ENCODE measurements at regions not wholly inside any gene's neighbourhood (a gene's known extent, or its start where the extent isn't known, plus 50 kb on each side); places are given as distances from the start of the nearest gene placed in this dataset.

DNA sequence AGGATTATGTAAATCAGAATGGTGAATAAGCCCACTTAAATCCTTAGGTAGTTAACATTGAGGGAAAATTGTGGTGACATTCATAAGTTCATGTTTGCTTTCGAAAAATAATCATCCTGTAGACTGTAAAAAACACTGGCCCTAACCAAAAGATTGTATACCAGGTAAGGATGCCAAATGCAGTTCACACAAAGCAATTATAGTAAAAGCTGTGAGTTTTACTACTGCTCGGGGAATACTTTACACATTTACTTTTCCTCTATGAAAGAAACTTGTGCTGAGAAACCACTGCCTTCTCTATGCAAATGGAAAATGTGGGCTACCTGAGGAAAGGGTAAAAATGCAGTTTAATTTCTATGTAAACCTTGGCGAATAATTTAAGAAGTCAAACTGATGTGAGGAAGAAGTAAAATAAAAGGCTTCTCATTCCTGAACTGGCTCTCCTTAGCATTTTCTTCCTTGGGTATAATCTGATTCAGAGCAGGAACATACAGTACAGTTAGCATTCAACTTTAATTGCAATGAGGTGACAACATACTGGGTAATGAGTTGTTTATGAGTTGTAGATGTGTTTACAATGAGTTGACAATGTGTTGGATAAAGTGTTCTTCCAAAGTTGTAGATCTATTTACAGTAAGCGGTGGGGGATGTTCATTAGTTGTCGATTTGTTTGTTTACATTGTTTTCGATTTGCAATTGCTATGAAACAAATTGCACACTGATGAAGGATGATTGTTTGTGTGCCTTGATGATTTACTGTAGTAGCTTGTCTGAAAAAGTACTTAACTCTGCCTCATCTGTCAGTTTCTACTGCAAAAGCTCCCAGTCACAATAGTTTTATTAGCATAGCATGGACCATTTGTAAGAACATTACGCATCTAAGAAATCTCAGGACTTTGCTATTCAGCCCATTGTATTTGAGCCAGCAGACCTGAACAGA is 453.0 kb upstream of the DPH6 start (continued):
- TF ChIP-seq, protein P1, sequence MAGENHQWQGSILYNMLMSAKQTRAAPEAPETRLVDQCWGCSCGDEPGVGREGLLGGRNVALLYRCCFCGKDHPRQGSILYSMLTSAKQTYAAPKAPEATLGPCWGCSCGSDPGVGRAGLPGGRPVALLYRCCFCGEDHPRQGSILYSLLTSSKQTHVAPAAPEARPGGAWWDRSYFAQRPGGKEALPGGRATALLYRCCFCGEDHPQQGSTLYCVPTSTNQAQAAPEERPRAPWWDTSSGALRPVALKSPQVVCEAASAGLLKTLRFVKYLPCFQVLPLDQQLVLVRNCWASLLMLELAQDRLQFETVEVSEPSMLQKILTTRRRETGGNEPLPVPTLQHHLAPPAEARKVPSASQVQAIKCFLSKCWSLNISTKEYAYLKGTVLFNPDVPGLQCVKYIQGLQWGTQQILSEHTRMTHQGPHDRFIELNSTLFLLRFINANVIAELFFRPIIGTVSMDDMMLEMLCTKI (IDR thresholded peaks at IDR 0.05; ENCODE audit: partially characterized antibody) = no peak
- TF ChIP-seq PCBP1 (IDR thresholded peaks at IDR 0.05; ENCODE audit: low read depth, low read length, poor library complexity, severe bottlenecking) (no peak), E4F1 (CRISPR knock-in tag; IDR thresholded peaks at IDR 0.05; ENCODE audit: borderline replicate concordance) (no peak), HDGF (IDR thresholded peaks at IDR 0.05) (no peak), BRD4 (IDR thresholded peaks at IDR 0.05) (no peak), SFPQ (IDR thresholded peaks at IDR 0.05; ENCODE audit: low read depth, low read length) (no peak), TFAM (CRISPR knock-in tag; conservative IDR thresholded peaks at IDR 0.05) (no peak), BCLAF1 (IDR thresholded peaks at IDR 0.05; ENCODE audit: borderline replicate concordance in 1 of 2, control insufficient read depth in 1 of 2, low read depth in 2 of 2, low read length in 1 of 2) (no peak), ZNF143 (CRISPR knock-in tag; IDR thresholded peaks at IDR 0.05) (no peak), ZNF57 (CRISPR knock-in tag; IDR thresholded peaks at IDR 0.05) (no peak)
